Limb (tissue), 2 donors: ENCODE measurements at regions not wholly inside any gene's neighbourhood (a gene's known extent, or its start where the extent isn't known, plus 50 kb on each side); places are given as distances from the start of the nearest gene placed in this dataset.
"Not testable (repeated sequence)": the region's sequence is repeated elsewhere in the genome, so short reads cannot be mapped to it uniquely, and the experiment has no call there.

Experiments
- DNase-seq, 2 donors: peaks; one replicate each; pipeline ENCODE4 v3.0.0-alpha.2; 2016; ENCODE audit errors: extremely low spot score in 2 of 2

GRCh38 chr3:78304115-78304514 lies 1264.2 kb downstream of the ROBO2 start:
- no peak for DNase-seq

DNA sequence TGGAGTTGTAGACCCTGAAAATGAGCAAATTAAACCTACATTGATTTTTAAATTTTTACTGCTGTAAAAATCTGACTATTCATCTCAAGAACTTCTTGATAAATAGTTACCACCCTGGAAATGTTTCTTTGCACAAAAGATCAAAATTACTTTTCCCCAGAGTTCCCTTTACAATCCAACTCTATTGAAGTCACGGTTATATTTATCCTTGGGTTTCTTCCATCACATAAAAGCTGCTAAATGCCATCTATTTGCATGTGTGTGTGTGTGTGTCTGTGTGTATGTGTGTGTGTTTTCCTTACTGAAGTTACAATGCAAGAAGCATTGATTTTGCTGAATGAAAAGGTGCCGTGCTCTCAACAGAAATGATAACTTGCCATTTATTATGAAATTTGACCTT lies 1273.0 kb downstream of the ROBO2 start:
- no peak for DNase-seq

DNA sequence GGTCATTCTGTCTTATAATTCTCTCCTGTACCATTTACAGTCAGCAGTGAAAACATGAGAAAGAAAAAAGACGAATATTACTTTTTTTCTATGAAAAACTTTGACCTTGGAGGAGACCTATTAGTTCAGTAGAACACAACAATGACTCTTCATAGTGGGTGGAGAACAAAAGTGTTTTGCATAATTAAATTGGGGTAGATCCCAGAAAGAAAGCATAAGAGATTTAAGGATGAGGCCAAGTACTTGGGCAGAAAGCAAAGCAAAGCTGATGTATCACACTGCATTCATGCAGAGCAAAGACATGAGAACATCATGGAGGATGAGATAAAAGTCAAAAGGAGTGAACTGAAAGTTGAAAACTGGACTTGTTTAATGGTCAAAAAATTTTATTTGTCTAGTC lies 1273.4 kb downstream of the ROBO2 start:
- no peak for DNase-seq

DNA sequence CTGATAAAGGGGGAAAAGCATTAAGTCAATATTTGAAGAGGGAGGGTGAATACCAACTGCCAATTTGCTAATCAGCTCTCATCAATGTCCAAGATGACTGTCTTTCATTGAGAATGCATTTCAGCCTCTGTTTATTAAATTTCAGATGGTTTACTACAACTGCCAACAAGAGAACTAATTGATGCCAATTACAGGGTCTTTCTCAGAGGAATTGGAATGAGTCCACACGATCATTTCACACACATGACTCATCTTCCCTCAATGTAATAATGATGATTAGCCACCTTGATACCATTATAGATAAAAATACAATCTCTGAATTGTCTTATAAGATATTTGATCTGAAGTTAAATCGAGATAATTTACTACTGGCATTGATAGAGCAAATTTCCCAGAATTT lies 1274.4 kb downstream of the ROBO2 start:
- DNase-seq: no peak

DNA sequence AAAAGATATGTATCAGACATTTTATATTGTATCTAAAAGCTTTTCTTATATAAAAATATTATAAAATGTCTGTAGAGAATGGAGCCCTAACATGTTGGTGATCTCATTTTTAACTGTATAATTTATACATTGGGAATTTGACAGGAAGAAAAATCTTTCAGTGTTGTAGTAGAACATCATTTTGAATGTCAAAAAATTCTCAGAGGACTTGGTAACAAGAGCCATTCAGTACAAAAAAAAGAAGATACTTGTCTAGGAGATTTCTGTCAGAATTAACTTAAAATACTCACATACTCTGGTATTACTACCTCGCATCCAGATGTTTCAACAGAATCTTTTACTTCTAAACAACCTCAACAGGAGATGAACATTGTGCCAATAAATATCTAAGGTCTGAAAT lies 1277.9 kb downstream of the ROBO2 start:
- no peak for DNase-seq

DNA sequence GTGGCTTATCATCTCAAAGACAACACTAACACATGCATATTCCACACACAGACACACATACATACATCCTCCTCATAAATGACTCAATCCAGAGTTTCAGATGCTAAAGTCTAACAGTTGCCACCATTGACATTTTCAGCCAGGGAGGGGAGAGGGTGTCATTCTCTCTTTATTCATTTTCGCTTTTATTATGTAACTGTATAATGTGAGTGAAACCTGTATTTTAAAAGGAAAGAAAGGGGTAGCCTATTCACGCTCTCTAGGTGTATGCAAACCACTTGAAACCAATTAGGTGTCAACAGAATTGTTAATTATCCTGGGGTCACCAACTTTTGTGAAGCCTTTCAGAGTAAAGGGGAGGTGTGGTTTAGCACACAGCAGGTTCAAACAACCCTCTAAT lies 1282.9 kb downstream of the ROBO2 start:
- no peak for DNase-seq

- DNase-seq: no peak
Measured at GRCh38 chr3:78337801-78338211, 1297.9 kb downstream of the ROBO2 start.

DNA sequence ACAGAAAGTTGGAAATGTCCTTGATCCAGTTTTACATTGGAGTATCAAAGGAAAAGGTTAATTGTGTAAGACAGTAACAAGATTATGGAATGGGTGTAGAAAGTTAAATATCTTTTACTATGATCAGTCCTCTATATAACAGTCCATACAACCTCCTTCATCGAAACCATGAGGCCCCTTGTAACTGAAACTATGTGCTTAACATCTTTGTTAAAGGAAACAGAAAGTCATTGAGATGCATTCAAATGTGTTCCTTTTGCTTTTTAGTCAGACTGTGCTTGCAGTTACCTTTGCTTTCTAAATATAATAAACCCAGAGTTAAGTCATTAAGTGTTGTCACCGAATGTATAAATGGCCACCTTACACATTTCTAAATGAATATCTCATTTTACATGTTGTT lies 1298.5 kb downstream of the ROBO2 start:
- no peak for DNase-seq

GRCh38 chr3:78343221-78343620 lies 1303.3 kb downstream of the ROBO2 start:
- DNase-seq: no peak

DNA sequence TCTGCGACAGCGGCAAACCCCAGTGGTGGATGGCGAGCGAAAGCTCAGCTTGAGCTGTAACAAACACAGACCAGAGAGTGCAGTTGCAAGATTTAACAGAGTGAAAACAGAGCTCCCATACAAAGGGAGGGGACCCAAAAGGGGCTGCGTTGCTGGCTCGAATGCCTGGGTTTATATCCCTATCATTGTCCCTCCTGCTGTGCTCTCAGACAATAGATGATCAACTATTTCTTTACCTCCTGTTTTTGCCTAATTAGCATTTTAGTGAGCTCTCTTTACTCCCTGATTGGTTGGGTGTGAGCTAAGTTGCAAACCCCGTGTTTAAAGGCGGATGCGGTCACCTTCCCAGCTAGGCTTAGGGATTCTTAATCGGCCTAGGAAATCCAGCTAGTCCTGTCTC lies 1304.4 kb downstream of the ROBO2 start:
- DNase-seq: not testable (repeated sequence)

- DNase-seq: no peak
Measured at GRCh38 chr3:78344918-78345317, 1305.0 kb downstream of the ROBO2 start.

DNA sequence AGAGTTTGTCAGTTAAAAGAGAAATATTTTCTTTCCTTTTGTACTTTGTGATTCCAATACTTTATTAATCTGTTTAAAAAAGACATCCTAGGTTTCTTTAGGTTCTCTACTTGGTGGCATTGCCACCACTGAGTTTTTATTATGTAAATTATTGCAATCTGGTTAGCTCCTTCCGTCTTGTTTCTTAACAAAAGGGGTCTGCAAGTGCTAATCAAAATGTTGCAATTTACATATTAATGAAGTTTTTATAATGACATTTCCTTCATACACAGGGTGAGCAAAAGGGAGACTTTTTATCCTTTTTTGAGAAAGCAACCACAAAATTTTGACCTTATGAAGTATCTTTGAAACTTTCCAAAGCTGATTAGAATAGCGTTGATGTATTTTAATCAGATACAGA lies 1307.3 kb downstream of the ROBO2 start:
- no peak for DNase-seq

GRCh38 chr3:78348664-78349063 lies 1308.8 kb downstream of the ROBO2 start:
- DNase-seq: no peak

DNA sequence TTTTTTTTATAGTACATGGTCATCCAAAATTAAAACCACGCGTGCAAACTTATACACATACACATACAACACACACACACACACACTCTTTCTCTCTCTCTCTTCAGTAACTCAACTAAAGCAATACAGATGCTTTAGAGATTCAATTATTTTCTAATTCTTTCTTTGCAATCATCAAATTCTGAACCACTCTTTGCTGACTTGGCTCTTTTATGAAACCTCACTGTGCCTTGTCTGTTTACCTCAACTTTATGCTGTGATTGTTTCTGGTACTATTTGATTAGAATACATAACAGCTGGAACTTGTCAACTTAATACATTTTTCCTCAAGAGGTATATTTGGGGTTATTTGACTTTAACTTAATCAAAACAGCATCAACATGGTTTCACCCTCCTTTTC lies 1309.7 kb downstream of the ROBO2 start:
- DNase-seq: no peak

DNA sequence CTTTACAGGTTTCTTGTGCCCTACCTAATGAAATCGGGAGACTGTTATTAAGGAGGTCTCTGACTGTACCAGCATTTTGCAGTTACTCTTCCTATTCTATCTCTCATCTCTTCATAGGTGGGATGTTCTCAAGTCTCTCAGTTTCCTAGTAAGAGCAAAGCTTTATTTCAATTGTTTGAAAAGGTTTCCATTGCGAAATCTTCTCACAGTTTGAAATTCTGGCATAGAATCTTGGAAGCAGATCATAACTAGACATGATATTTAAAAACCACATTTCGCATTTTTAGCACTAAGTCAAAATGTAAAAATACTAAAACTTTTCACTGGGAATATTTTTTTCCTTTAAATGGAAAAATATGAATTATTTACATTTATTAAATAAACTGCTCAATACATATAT lies 1311.4 kb downstream of the ROBO2 start:
- no peak for DNase-seq

DNA sequence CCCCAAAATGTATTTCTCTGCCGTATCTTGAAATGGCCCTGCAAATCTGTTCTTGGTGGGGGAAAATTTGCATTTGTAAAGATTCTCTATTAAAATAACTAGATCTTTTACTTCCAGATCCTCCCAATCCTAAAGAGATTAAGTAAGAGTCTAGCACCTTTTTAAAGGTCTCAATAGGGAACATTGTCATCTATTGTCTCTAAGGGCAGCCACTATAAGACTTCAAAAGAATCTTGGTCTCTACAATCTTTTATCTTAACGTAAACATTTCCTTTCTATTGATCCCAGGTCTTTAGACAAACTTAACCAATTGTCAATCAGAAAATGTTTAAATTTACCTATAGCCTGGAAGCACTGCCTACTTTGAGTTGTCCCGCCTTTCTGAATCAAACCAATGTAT lies 1313.3 kb downstream of the ROBO2 start:
- no peak for DNase-seq

- DNase-seq: no peak
Measured at GRCh38 chr3:78360849-78361248, 1321.0 kb downstream of the ROBO2 start.

DNA sequence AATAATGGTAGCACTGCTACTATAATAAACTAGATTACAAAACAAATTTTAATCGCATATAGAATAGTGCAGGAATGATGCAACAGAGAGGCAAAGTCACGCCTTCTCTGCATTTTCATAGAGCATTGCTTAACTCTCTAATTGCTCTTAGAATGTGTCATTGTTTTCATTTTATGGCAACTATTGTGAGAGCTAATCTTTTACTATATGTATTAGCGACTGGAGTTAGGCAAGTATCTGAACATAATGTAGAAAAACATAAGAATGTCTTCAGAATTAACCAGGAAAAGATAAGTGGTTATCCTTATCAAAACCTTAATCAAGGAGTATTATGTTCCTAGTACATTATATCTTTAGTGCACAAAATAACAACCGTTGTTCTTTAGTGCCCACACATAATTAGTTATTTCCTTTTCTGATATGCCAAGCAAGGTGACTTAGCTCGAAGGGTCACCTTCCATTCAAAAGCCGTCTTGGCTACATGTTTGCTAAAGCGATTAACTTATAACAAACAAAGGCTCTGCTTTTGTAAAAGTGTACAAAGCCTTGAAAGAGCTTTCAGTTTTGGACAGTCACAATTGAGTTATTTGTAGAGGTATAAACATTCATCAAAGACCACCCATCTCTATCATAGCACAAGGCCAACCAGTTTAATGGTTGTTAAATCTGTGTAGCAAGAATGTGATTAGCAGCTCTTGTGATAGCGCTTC lies 1328.9 kb downstream of the ROBO2 start:
- no peak for DNase-seq

GRCh38 chr3:78390221-78390620 lies 1350.3 kb downstream of the ROBO2 start:
- DNase-seq: no peak

DNA sequence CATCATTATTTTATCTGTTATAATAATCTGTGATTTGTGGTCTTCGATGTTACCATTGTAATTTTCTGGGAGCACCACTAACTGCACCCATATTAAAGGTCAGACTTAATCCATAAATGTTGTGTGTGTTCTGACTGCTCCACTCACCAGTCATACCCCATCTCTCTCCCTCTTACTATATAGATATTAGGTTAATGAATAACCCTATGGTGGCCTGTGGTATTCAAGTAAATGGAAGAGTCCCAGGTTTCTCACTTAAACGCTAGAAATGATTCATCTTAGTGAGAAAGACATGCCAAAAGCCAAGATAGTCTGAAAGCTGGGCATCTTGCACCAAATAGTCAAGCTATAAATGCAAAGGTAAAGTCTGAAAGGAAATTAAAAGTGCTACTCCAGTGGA lies 1358.5 kb downstream of the ROBO2 start:
- DNase-seq: no peak

- DNase-seq: no peak
Measured at GRCh38 chr3:78402720-78403119, 1362.8 kb downstream of the ROBO2 start.

- no peak for DNase-seq
Measured at GRCh38 chr3:78405745-78406144, 1362.1 kb downstream of the ROBO1 start.

- no peak for DNase-seq
Measured at GRCh38 chr3:78406396-78406795, 1361.4 kb downstream of the ROBO1 start.

- DNase-seq: no peak
Measured at GRCh38 chr3:78410077-78410476, 1357.7 kb downstream of the ROBO1 start.
